GM21717 (cell line): ENCODE measurements at regions not wholly inside any gene's neighbourhood (a gene's known extent, or its start where the extent isn't known, plus 50 kb on each side); places are given as distances from the start of the nearest gene placed in this dataset.

Experiments used
- ATAC-seq: cut with Tn5 transposase; IDR thresholded peaks from one replicate; pipeline ENCODE4 v1.9.1; 2021; ENCODE audit warnings: mild to moderate bottlenecking, moderate library complexity; ENCODE audit not compliant: unreplicated experiment

DNA sequence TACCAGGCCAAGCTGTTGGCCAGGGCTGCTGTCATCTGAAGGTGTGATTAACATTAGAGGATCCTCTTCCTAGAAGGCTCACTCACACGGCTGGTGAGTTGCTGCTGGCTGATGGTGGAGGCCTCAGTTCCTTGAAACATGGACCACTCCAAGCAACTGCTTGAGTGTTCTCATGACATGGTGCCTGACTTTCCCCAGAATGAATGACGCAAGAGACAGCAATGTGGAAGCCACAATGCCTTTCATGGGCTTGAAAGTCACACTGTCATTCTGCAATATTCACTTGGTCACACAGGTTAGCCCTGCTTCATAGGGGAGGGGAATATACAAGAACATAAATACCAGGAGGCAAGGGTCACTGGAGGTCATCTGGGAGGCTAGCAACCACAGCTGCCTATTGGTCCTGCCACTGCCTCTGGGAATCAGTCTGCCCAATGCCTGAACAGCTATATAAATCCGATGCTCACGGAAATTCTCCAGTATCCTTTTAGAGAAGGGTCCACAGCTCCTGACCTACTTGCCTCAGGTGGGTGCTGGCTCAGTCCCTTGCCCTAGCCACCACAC lies 97.1 kb upstream of the MAML3 start:
- ATAC-seq, result no peak

DNA sequence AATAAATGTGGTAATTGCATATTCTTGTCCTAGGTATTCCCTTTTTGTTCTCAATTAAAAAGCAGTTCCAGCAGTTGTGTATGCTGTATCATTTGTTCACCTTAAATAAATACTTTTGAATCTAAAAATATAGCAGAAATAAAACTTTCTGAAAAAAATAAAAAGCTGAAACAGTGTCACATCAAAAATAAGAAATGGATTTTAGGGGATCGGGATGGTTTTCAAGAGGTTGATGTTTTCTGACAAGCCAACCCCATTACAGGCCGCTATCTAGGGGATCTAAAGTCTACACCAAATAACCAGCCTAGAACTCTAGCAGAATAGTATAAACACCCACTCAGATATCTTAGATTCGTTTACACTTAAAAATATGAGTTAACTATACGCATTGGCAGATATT lies 95.4 kb upstream of the MAML3 start:
- ATAC-seq, result no peak

DNA sequence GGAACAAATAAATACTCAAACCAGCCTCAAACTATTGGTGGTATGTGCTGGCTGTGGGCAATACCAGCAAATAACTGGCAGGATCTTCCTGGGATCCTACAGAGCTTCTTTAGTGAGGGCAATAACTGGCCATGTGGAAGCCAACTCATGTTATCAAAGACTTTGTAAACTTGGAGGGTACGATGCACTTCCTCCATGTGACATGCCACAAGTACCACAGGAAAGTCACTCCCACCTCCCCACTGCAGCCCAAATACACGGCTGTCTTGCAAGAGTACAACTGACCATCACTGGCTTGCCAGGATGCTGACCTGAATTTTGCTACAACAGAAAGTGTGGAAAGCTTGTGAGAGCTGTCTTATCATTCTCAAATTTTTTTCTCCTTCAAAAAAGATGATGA lies 93.3 kb upstream of the MAML3 start:
- ATAC-seq, result no peak

DNA sequence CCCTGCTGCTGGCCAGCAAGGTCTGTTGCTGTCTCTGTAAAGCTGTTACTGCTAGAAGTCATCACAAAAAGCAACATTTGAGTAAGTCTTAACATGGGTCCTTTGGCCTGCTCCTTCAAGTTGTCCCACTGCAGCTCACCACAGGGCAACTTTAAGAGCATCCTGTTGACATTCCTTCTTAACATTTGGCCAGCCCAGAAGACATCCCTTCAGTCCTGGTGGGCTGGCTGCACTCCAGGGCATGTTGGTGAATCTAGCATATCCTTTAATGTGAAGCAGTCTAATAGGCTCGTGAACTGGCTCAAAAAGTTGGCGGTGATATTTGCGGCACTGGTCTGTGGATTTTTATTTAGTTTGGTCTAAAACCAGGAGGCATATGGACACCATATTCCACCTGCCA lies 92.2 kb upstream of the MAML3 start:
- no peak for ATAC-seq

DNA sequence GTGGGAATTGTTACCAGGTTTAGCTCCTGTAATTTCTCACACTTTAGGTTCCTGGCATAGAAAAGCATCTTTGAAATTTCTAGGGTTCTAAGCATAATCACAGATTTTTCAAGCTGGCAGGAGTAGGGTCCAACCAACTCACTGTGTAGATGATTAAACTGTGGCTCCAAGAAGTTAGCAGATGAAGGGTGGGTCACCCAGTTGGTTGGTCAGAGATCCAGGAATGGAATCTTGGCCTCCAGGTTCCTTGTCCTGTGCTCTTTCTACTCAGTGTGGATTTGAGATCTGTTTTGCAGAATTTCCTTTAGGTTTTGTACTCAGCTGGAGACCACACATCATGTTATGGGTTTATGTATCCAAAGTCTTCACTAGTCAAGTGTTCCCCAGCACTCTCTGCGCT lies 90.3 kb upstream of the MAML3 start:
- ATAC-seq, result no peak

DNA sequence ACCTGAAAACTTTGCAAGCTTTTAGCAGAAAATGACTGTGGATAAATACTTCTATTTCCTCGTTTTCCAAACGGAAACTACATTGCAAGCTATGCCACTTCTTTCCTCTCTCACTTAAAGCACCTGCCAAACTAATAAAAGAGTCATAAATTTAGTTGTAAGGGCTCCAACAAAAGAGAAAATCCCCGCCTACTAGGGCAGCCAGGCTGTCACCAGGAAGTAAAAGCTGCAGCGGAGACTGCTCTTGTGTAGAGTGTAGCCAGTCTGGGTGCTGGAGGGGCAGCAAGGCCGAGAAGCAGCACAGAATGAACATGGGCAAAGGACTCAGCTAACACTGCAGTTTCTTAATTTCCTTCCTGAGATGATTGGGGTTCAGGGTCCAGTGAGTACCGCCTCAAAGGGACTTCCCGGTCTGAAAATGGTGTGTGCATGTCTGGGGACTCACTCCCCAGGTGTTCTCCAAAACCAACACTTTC lies 89.3 kb upstream of the MAML3 start:
- ATAC-seq, result peak; percentile 66

DNA sequence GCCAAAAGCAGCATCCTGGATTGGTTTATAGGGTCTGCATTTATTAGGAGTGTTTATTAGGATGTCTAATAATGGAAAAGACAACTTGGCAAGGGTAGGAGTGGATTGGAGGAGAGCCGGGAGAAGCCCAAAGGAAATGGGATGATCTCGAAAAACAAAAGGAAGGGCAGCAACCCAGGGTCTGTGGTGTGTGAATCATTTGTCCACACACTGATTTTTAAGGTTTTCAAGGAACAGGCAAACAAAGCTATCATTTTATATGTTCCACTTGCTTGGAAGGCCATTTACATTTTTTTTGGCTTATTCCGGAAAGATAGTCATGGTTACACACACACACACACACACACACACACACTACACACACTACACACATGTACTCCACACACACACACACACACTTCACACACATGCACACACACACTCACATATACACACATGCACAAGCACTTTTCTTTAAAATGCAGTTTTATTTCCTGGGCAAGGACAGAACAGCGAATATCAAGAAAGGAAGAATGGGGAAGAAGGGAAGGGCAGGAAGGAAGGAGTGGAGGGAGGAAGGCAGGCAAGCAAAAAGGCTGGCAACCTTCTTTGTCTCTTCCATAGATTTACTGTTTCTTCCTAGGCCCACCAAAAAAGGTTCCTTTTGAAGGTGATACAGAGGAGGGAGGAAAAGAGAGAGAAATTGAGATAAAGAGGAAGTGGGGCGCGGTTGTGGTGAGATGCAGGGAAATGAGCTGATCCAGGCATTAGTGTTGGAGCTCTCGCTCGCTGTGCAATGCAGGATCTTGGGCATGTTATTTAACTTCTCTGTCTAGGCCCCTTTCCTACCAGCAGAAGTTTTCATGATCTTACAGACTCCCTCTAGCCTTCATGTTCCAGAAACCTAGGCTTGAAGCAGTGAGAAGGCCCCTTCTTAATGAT lies 88.6 kb upstream of the MAML3 start:
- ATAC-seq, result peak; percentile 86

DNA sequence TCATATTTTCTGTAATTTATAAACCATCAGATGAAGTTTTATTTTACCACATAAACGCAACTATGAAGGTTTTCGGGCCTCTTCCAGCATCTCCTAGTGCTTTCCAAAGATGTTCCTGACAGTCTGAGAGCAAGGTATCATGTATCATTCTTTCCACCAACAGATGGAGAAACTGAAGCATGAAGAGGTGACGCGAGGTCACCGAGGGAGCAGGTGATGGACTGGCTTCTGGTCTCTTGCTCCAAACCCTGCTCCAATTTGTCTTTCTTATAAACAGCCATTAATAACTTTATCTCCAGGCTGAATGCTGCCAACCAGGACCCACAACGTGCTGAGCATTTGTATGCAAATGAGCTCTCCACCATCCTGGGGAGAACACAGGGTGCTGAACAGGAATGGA lies 86.3 kb upstream of the MAML3 start:
- no peak for ATAC-seq

DNA sequence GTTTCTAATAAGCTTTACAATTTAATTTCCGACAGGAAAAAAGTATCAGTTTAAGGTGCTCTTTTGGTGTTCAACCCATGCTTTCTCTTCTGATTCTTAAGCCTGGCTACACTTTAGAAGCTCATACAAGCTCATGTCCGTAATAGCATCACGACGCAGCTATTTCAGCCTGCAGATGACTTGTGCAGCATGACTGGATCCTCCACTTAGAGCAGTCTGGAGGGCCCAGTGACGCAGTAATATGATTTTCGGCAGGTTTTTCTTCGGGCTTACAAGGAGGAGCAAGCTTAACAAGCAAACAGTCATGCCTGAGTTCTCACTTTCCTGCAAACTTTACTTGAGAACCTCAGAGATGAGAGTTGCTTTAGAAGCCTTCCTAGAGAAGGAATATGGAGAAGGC lies 85.3 kb upstream of the MAML3 start:
- ATAC-seq, result no peak

DNA sequence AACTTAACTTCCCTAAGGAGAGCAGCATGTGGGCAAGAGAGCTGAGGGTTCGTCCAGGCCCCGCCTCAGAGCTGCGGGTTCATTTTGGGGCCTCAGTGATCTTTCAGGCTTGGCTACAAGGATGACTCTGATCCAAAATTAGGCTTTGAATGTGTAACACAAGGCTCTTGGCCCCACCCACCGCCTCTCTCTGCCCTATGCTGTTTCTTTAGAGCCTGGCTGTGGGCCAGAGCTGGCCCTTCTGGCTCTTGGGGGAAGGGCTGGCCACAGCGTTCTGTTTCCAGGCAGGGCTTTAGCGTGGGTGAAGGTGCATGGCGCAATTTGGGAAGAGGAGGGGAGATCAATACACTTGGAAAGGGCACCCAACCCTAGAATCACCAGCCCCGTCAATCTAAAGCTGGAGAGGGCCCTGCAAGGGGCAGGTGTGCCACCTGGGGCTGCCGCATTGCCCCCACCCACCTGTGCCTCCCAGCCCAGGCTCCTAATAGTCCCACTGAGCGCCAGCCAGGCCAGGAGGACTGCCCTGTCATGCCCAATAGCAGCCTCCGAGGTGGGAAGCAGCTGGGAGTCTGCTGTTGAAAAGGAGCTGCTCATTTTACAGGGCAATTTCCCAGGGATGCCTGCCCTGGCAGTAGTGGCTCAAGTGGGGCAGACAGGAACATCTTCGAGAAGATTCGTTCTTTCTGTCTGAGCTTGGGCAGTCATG lies 84.5 kb upstream of the MAML3 start:
- ATAC-seq, result no peak

DNA sequence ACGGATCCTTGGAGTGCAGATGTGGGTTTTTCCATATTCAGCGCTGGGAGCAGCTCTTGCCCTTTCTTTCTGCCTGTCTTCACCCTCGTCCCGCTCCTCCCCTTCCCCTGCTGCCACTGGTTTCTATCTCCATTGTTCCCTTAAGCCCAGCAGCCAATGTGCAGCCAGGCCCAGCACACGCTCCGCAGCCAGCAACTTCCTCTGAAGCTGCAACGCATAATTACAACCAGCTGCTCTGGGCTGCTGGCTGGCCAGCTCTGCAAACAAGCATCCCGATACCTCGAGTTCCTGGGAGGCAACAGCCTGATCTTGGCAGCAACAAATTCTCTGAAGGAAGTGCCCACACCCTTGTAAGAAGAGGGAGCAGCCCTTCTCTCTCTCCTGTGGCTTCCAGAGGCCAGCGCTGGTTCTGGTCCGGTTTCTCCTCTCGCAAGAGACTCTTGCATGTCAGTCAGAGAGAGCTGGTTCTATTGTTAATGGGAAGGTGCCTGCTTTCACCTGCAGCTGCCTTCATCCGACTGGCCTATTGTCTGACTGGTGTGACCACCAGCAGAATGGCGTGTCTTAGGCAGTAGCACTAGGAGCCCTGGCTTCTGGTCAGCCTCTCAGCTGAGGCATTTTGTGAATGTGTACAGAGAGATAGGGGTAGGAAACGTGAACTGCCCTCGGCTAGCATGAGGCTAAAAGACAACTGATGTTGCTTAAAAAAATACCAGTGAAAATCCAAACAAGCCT lies 83.8 kb upstream of the MAML3 start:
- no peak for ATAC-seq

DNA sequence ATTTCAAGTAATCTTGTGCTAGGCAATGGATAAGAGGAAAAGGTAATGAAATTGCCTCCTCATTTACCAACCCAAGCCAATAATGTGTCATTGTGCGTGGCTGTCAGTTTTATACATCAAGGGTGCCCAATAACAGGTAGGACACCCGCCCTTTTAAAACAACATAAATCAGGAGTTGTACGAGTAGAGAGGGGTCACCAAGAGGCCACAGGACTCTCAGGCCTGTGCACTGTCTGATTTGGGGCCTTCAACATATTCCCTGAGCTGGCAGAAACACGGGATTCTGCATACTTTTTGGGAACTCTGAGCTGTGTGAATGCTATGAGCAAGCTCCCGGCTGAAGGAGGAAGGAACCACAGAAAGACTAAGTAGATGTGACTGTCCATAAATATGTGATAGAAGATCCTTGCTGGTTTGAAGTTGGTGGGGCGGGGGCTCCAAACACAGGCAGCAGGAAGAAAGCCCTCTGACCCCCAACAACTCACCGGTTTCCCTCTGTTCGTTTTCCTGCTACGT lies 82.7 kb upstream of the MAML3 start:
- ATAC-seq, result no peak

DNA sequence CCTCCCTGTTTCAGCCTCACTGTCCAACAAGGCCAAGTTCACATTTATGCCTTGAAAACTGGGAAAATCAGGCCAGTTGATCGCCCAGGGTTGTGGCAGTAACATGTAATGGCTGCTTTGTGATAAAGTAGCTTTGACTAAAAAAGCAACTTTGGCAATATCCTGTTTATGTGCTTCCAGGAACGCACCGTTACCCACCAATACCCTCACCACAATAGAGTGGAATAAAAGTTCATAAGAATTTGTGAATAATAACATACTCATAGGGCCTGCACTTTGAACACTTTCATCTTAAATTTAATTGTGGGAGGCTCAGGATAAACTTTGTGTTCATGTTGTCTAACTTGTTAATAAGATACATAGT lies 80.7 kb upstream of the MAML3 start:
- ATAC-seq, result no peak

DNA sequence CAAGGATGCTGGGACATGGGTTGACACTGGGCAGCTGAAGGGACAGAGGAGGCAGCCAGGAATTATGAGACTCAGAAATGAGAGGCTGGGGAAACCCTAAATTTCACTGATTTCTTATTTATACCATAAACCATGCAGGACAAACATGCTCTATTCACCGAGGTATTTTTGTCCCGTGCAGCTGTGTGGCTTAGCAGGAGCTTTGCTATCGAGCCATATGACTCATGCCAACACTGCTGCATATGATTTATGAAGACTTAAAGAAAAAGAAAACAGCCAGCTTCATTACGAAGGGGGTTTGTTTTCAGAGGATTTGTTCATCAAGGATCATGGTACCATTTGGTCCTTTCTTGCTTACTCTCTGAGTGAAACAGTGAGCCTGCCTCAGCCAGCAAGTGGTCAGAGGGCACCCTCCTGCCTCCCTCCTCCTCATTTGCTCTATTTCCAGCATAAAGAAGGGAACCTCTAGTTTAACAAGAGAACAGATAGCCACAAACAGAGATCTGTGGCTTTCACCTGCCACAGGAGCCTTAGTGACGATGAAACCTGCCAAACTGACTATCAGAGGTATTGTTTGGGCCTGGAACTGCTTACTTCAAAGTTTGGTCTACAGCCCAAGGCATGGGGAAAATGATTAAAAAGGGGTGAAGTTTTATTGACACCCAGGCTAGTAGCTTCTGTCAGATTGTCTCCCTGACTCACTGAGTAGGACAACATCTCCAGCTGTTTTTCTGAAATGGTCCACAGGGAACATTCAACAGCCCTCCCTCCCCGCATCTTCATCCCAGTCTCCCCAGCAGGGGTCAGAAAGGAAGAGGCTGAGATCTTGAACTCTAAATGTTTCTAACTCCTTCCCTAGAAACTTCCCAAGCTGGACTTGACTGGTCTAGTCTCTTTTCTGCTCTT lies 80.1 kb upstream of the MAML3 start:
- ATAC-seq, result no peak

DNA sequence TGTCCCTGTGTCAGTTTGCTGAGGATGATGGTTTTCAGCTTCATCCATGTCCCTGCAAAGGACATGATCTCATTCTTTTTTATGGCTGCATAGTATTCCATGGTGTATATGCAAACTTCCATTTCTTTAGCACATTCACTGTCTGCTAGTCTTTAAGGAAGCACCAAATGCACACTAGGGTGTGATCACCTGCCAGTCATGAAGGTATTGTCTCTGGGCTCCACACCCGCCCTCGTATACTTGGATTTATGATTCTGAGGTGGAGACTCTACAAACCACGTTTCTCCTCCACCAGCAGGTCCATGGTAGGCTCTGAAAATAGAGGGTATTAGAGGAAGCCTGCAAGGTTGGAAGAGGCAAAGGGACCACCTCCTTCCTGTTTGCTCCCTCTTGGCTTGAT lies 75.9 kb upstream of the MAML3 start:
- ATAC-seq, result no peak

DNA sequence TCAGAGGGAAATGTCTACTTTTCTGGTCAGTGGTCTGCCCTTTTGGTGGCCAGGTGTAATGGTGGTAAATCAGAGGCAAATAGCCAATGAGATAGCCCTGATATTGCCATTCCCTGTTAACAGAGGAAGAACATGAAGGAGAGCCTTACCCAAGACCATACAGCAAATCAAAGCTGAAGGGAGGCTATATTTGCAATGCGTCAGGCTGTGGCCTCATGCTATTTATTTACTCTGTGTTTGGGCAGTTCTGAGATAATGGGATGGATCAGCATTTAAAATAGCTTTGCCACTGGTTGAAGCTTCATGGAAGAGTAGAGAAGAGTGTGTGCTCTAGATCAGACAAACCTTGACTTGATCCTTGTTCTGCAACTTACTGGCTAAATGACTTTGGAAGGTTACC lies 73.3 kb upstream of the MAML3 start:
- ATAC-seq, result no peak

DNA sequence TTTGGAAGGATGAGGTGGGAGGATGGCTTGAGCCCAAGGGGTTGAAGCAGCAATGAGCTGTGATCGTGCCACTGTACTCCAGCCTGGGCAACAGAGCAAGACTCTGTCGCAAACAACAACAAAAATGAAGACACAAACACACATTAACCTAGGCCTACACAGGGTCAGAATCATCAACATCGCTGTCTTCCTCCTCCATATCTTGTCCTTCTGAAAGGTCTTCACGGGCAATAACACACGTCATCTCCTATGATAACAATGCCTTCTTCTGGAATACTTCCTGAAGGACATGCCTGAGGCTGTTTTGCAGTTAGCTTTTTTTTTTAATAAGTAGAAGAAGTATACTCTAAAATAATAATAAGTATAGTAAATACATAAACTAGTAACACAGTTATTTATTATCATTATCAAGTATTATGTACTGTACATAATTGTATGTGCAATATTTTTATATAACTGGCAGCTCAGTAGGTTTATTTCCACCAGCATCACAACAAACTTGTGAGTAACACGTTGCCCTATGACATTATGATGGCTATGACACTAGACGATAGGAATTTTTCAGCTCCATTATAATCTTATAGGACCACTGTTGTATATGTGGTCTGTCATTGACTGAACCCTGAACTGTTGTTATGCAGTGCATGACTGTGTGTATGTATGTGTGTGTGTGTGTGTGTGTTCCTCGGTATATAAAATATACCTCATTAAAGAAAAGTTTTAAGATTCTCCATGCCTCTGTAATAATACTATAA lies 69.2 kb upstream of the MAML3 start:
- ATAC-seq, result no peak

DNA sequence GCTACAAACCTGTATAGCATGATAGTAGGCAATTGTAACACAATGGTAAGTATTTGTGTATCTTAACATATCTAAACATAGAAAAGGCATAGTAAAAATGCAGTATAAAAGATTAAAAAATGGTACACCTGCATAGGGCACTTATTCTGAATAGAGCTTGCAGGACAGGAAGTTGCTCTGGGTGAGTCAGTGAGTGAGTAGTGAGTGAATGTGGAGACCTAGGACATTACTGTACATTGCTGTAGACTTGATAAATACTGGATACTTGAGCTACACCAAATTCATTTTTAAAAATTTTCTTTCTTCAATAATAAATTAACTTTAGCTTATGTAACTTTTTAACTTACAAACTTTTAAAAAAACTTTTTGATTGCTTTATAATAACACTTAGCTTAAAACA lies 68.2 kb upstream of the MAML3 start:
- ATAC-seq, result no peak

DNA sequence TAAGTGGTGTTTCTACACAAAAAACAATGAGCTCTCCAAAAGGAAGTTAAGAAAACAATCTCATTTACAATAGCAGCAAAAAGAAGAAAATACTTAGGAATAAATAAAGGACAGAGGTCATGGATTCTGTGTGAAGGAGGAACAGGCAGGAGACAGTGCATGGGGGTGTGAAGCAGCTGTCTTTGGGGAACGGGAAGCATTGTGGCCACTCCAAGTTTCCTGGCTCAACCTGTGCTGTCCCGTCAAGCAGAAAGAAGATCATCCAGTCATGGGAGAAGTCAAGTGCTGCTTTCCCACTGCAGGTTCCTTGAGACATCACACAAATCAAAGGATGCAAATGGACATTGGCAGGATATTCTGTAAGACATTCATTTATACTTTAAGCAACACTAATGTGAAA lies 66.1 kb upstream of the MAML3 start:
- ATAC-seq, result no peak
